Superior temporal gyrus (tissue), 1 donor: ENCODE measurements at regions not wholly inside any gene's neighbourhood (a gene's known extent, or its start where the extent isn't known, plus 50 kb on each side); places are given as distances from the start of the nearest gene placed in this dataset.
"Not testable (repeated sequence)": the region's sequence is repeated elsewhere in the genome, so short reads cannot be mapped to it uniquely, and the experiment has no call there.

Source experiments
- DNase-seq: peaks from one replicate; pipeline ENCODE4 v3.0.0-alpha.2; 2016; ENCODE audit errors: extremely low spot score

- peak; percentile 95 for DNase-seq
Observed at GRCh38 chr10:33008499-33009243, 50.6 kb upstream of the ITGB1 start.

- not testable (repeated sequence) for DNase-seq
Observed at GRCh38 chr10:33007731-33008381, 49.8 kb upstream of the ITGB1 start.
